ENCODE measurements at regions not wholly inside any gene's neighbourhood (a gene's known extent, or its start where the extent isn't known, plus 50 kb on each side); places are given as distances from the start of the nearest gene placed in this dataset.

- TF ChIP-seq CTCF (IDR thresholded peaks at IDR 0.05; ENCODE audit: insufficient read depth, low read length, poor library complexity, severe bottlenecking) = no peak
- no peak for TF ChIP-seq EZH2phosphoT487 (conservative IDR thresholded peaks at IDR 0.05; ENCODE audit: low read length)
Observed at GRCh38 chr6:140433072-140433471, 1058.6 kb upstream of the CITED2 start.
